H9 (cell line): ENCODE measurements at regions not wholly inside any gene's neighbourhood (a gene's known extent, or its start where the extent isn't known, plus 50 kb on each side); places are given as distances from the start of the nearest gene placed in this dataset.

ENCODE experiments used
- DNase-seq: peaks from one replicate; pipeline ENCODE4 v3.0.0-alpha.2; 2017
- H2AFZ ChIP-seq: one replicate; pipeline ENCODE4 v1.6.1; 2013; ENCODE audit warnings: mild to moderate bottlenecking, low read length, control low read depth, moderate library complexity
- H2AK5ac ChIP-seq: 2 replicates; pipeline ENCODE4 v1.6.1; 2013; ENCODE audit warnings: low read length, control low read depth, mixed read lengths; ENCODE audit not compliant: insufficient read length
- H2BK120ac ChIP-seq: one replicate; pipeline ENCODE4 v1.6.1; 2013; ENCODE audit warnings: low read depth, mild to moderate bottlenecking, low read length, control low read depth, inconsistent platforms; ENCODE audit not compliant: poor library complexity, severe bottlenecking
- H2BK12ac ChIP-seq: 2 replicates; pipeline ENCODE4 v1.6.1; 2013; ENCODE audit warnings: low read length, control low read depth, mixed read lengths, low read depth; ENCODE audit not compliant: insufficient read length
- H2BK15ac ChIP-seq: 2 replicates; pipeline ENCODE4 v1.6.1; 2013; ENCODE audit warnings: low read depth, low read length, control low read depth
- H2BK20ac ChIP-seq: one replicate; pipeline ENCODE4 v1.6.1; 2013; ENCODE audit warnings: low read depth, mild to moderate bottlenecking, low read length, control low read depth, inconsistent platforms; ENCODE audit not compliant: poor library complexity, severe bottlenecking
- H2BK5ac ChIP-seq: 2 replicates; pipeline ENCODE4 v1.6.1; 2013; ENCODE audit warnings: low read length, control low read depth, mixed read lengths; ENCODE audit not compliant: insufficient read length
- H3K14ac ChIP-seq: 2 replicates; pipeline ENCODE4 v1.6.1; 2013; ENCODE audit warnings: low read length, control low read depth; ENCODE audit not compliant: insufficient read depth
- H3K18ac ChIP-seq: 2 replicates; pipeline ENCODE4 v1.6.1; 2013; ENCODE audit warnings: low read depth, mild to moderate bottlenecking, mixed read lengths, low read length, control low read depth; ENCODE audit not compliant: insufficient read length
- H3K23ac ChIP-seq: 2 replicates; pipeline ENCODE4 v1.6.1; 2013; ENCODE audit warnings: low read length, control low read depth, mixed read lengths, low read depth; ENCODE audit not compliant: insufficient read length
- H3K23me2 ChIP-seq: 2 replicates; pipeline ENCODE4 v1.6.1; 2013; ENCODE audit warnings: low read depth, mild to moderate bottlenecking, mixed read lengths, low read length, control low read depth; ENCODE audit not compliant: insufficient read length, poor library complexity, severe bottlenecking
- H3K27ac ChIP-seq: 2 replicates; pipeline ENCODE4 v1.5.1; 2013; ENCODE audit warnings: low read length, control low read depth, mixed read lengths, low read depth; ENCODE audit not compliant: insufficient read length
- H3K27me3 ChIP-seq: 2 replicates; pipeline ENCODE4 v1.6.1; 2013; ENCODE audit warnings: low read length, control low read depth, inconsistent platforms; ENCODE audit not compliant: insufficient read depth
- H3K4ac ChIP-seq: 2 replicates; pipeline ENCODE4 v1.6.1; 2013; ENCODE audit warnings: low read depth, mild to moderate bottlenecking, control low read depth, inconsistent platforms, low read length, moderate library complexity
- H3K4me1 ChIP-seq: 2 replicates; pipeline ENCODE4 v1.6.1; 2013; ENCODE audit warnings: low read length, control low read depth, inconsistent platforms; ENCODE audit not compliant: insufficient read depth
- H3K4me2 ChIP-seq: 2 replicates; pipeline ENCODE4 v1.6.1; 2013; ENCODE audit warnings: low read length, control low read depth, mixed read lengths; ENCODE audit not compliant: insufficient read length, insufficient read depth
- H3K56ac ChIP-seq: 2 replicates; pipeline ENCODE4 v1.6.1; 2013; ENCODE audit warnings: low read depth, mild to moderate bottlenecking, mixed read lengths, low read length, control low read depth; ENCODE audit not compliant: insufficient read length
- H3K79me1 ChIP-seq: 2 replicates; pipeline ENCODE4 v1.6.1; 2013; ENCODE audit warnings: low read depth, mild to moderate bottlenecking, moderate library complexity, low read length, control low read depth, inconsistent platforms; ENCODE audit not compliant: insufficient read depth, poor library complexity, severe bottlenecking
- H3K79me2 ChIP-seq: 2 replicates; pipeline ENCODE4 v1.6.1; 2013; ENCODE audit warnings: low read length, control low read depth, inconsistent platforms; ENCODE audit not compliant: insufficient read depth
- H3K9ac ChIP-seq: 2 replicates; pipeline ENCODE4 v1.6.1; 2013; ENCODE audit warnings: low read length, control low read depth, mixed read lengths; ENCODE audit not compliant: insufficient read length; ENCODE audit errors: extremely low read depth
- H3K9me3 ChIP-seq: one replicate; pipeline ENCODE4 v1.6.1; 2013; ENCODE audit warnings: low read depth, low read length, inconsistent platforms; ENCODE audit not compliant: control insufficient read depth
- H3T11ph ChIP-seq: one replicate; pipeline ENCODE4 v1.6.1; 2013; ENCODE audit warnings: mild to moderate bottlenecking, low read length, control low read depth, inconsistent platforms
- H4K20me1 ChIP-seq: one replicate; pipeline ENCODE4 v1.6.1; 2013; ENCODE audit not compliant: control insufficient read depth, insufficient read length, insufficient read depth
- H4K5ac ChIP-seq: 2 replicates; pipeline ENCODE4 v1.6.1; 2013; ENCODE audit warnings: low read depth, mild to moderate bottlenecking, mixed read lengths, low read length, control low read depth; ENCODE audit not compliant: insufficient read length
- H4K8ac ChIP-seq: replicated peaks from 2 replicates; pipeline ENCODE4 v1.6.1; 2013; ENCODE audit warnings: low read length, control low read depth, mixed read lengths, low read depth; ENCODE audit not compliant: insufficient read length
- H4K91ac ChIP-seq: 2 replicates; pipeline ENCODE4 v1.6.1; 2013; ENCODE audit warnings: low read depth, mild to moderate bottlenecking, moderate library complexity, mixed read lengths, low read length, control low read depth; ENCODE audit not compliant: insufficient read length
- H3K27ac Mint-ChIP-seq, 3 experiments: 2 replicates in 2 of 3; 3 replicates in 1 of 3; pipeline ENCODE4 v1.8.0; 2020 to 2021; ENCODE audit warnings: mixed read lengths in 3 of 3, mild to moderate bottlenecking in 1 of 3, moderate library complexity in 1 of 3
- H3K27me3 Mint-ChIP-seq: 2 replicates; pipeline ENCODE4 v1.8.0; 2021; ENCODE audit warnings: low read depth, mild to moderate bottlenecking, moderate library complexity, mixed read lengths
- H3K36me3 Mint-ChIP-seq, 3 experiments: 2 replicates in 2 of 3; 3 replicates in 1 of 3; pipeline ENCODE4 v1.8.0; 2020 to 2021; ENCODE audit warnings: low read depth in 3 of 3, mixed read lengths in 3 of 3; ENCODE audit not compliant: insufficient read depth in 1 of 3
- H3K4me1 Mint-ChIP-seq, 2 experiments: 2 replicates each; pipeline ENCODE4 v1.8.0; 2020; ENCODE audit warnings: mixed read lengths in 2 of 2
- H3K4me3 Mint-ChIP-seq, 2 experiments: 2 replicates in 1 of 2; 3 replicates in 1 of 2; pipeline ENCODE4 v1.8.0; 2020 to 2021; ENCODE audit warnings: mild to moderate bottlenecking in 2 of 2, mixed read lengths in 2 of 2, moderate library complexity in 1 of 2
- H3K9me3 Mint-ChIP-seq, 2 experiments: 2 replicates in 1 of 2; 3 replicates in 1 of 2; pipeline ENCODE4 v1.8.0; 2020; ENCODE audit warnings: mild to moderate bottlenecking in 2 of 2, mixed read lengths in 2 of 2, moderate library complexity in 1 of 2
- CTCF ChIP-seq: fragments of 200-600 bp; sonication (generic); conservative IDR thresholded peaks from 3 replicates; pipeline ENCODE4 v1.8.0; 2021; ENCODE audit warnings: antibody characterized with exemption, mild to moderate bottlenecking
- WGBS: extraction: QIAGEN DNeasy Blood & Tissue Kit; methylation state at CpG from one replicate; pipeline ENCODE4 v1.1.7; 2013; ENCODE audit warnings: missing lambda C conversion rate, low lambda C conversion rate, mixed read lengths; ENCODE audit not compliant: insufficient read length; ENCODE audit errors: extremely low coverage; 5-methylcytosine and 5-hydroxymethylcytosine counted together

- Histone ChIP-seq H2AK5ac (no peak overlapping the region), H2BK5ac (no peak overlapping the region), H2BK20ac (no peak overlapping the region), H3K56ac (no peak overlapping the region), H3K23me2 (no peaks in the 10 kb centered on the region), H3K27ac (no peak overlapping the region), H2AFZ (no peak overlapping the region), H3K4ac (no peak overlapping the region), H3T11ph (no peak overlapping the region), H3K4me2 (no peak overlapping the region), H4K20me1 (no peaks in the 10 kb centered on the region), H4K91ac (no peak overlapping the region), H3K79me1 (no peaks in the 10 kb centered on the region), H3K18ac (no peak overlapping the region), H2BK120ac (no peak overlapping the region), H3K23ac (no peak overlapping the region), H3K14ac (no peak overlapping the region), H2BK12ac (no peak overlapping the region), H3K9ac (no peak overlapping the region), H2BK15ac (no peak overlapping the region), H3K4me1 (no peaks in the 10 kb centered on the region), H3K79me2 (no peaks in the 10 kb centered on the region), H4K8ac (no peak overlapping the region), H4K5ac (no peak overlapping the region), H3K9me3 (no peaks in the 10 kb centered on the region), H3K27me3 (no peaks in the 10 kb centered on the region)
- no peak for DNase-seq
- WGBS: no CpG with 5 or more reads among the region's 1 CpG
- H3K27ac Mint-ChIP-seq: no peak overlapping the region
- H3K4me3 Mint-ChIP-seq: no peak overlapping the region
- H3K4me1 Mint-ChIP-seq: no peaks in the 10 kb centered on the region
- TF ChIP-seq CTCF: no peak
- no peaks in the 10 kb centered on the region for H3K9me3 Mint-ChIP-seq
- no peaks in the 10 kb centered on the region for H3K36me3 Mint-ChIP-seq
- H3K27me3 Mint-ChIP-seq: no peaks in the 10 kb centered on the region
Measured at GRCh38 chr1:79386730-79387129, 380.2 kb upstream of the ADGRL4 start.
